Mesendoderm (in vitro differentiated cells): ENCODE measurements at regions not wholly inside any gene's neighbourhood (a gene's known extent, or its start where the extent isn't known, plus 50 kb on each side); places are given as distances from the start of the nearest gene placed in this dataset.

ENCODE experiments used
- DNase-seq: peaks from one replicate; pipeline ENCODE4 v3.0.0; 2013
- H2AK5ac ChIP-seq: 2 replicates; pipeline ENCODE4 v1.6.1; 2013; ENCODE audit warnings: low read length, inconsistent platforms
- H2BK120ac ChIP-seq: 2 replicates; pipeline ENCODE4 v1.6.1; 2013; ENCODE audit warnings: low read depth, mild to moderate bottlenecking, low read length, moderate library complexity, mixed read lengths
- H2BK15ac ChIP-seq: replicated peaks from 2 replicates; pipeline ENCODE4 v1.6.1; 2013; ENCODE audit warnings: low read depth, mild to moderate bottlenecking, moderate library complexity
- H2BK5ac ChIP-seq: 2 replicates; pipeline ENCODE4 v1.6.1; 2013; ENCODE audit warnings: low read length, inconsistent platforms
- H3K18ac ChIP-seq: 2 replicates; pipeline ENCODE4 v1.6.1; 2013; ENCODE audit warnings: mild to moderate bottlenecking, low read length, mixed read lengths
- H3K23ac ChIP-seq: one replicate; pipeline ENCODE4 v1.6.1; 2013; ENCODE audit warnings: low read length
- H3K27ac ChIP-seq: 2 replicates; pipeline ENCODE4 v1.5.1; 2013; ENCODE audit warnings: low read depth, mild to moderate bottlenecking, inconsistent platforms, low read length, moderate library complexity
- H3K27me3 ChIP-seq: 2 replicates; pipeline ENCODE4 v1.6.1; 2013; ENCODE audit warnings: low read length, control low read depth, mild to moderate bottlenecking, inconsistent platforms; ENCODE audit not compliant: insufficient read depth, poor library complexity
- H3K36me3 ChIP-seq: 2 replicates; pipeline ENCODE4 v1.6.1; 2013; ENCODE audit warnings: low read length, inconsistent platforms; ENCODE audit not compliant: control insufficient read depth, insufficient read depth
- H3K4ac ChIP-seq: one replicate; pipeline ENCODE4 v1.6.1; 2013; ENCODE audit warnings: low read depth, mild to moderate bottlenecking, low read length, moderate library complexity
- H3K4me1 ChIP-seq: 2 replicates; pipeline ENCODE4 v1.6.1; 2013; ENCODE audit warnings: low read depth, low read length, inconsistent platforms; ENCODE audit not compliant: control insufficient read depth
- H3K4me2 ChIP-seq: 2 replicates; pipeline ENCODE4 v1.6.1; 2013; ENCODE audit warnings: low read length
- H3K4me3 ChIP-seq: 2 replicates; pipeline ENCODE4 v1.5.1; 2013; ENCODE audit warnings: mild to moderate bottlenecking, low read length
- H3K56ac ChIP-seq: one replicate; pipeline ENCODE4 v1.6.1; 2013; ENCODE audit warnings: low read length
- H3K79me1 ChIP-seq: 2 replicates; pipeline ENCODE4 v1.6.1; 2013; ENCODE audit warnings: low read length, inconsistent platforms
- H3K79me2 ChIP-seq: 2 replicates; pipeline ENCODE4 v1.6.1; 2013; ENCODE audit warnings: mild to moderate bottlenecking, low read length; ENCODE audit not compliant: control insufficient read depth, insufficient read depth
- H3K9ac ChIP-seq: 2 replicates; pipeline ENCODE4 v1.6.1; 2013; ENCODE audit warnings: low read length, inconsistent platforms
- H4K5ac ChIP-seq: one replicate; pipeline ENCODE4 v1.6.1; 2013; ENCODE audit warnings: low read length
- H4K8ac ChIP-seq: one replicate; pipeline ENCODE4 v1.6.1; 2013; ENCODE audit warnings: low read depth, mild to moderate bottlenecking, control low read depth, low read length, moderate library complexity
- WGBS: extraction: QIAGEN DNeasy Blood & Tissue Kit; methylation state at CpG from one replicate; pipeline ENCODE4 v1.1.7; 2013; ENCODE audit warnings: low lambda C conversion rate, missing lambda C conversion rate; ENCODE audit not compliant: insufficient coverage; ENCODE audit errors: extremely low coverage; 5-methylcytosine and 5-hydroxymethylcytosine counted together

GRCh38 chr11:56819916-56820315 is 71.4 kb upstream of the OR9G4 start:
- H3K9ac ChIP-seq = no peak overlapping the region
- H3K27me3 ChIP-seq = no peaks in the 10 kb centered on the region
- H3K27ac ChIP-seq = no peak overlapping the region
- no peak overlapping the region for H3K4me3 ChIP-seq
- no peak overlapping the region for H4K5ac ChIP-seq
- H3K36me3 ChIP-seq = no peaks in the 10 kb centered on the region
- H3K79me1 ChIP-seq = no peaks in the 10 kb centered on the region
- no peak overlapping the region for H3K56ac ChIP-seq
- no CpG with 5 or more reads among the region's 2 CpGs for WGBS
- no peak overlapping the region for H3K18ac ChIP-seq
- H4K8ac ChIP-seq = no peak overlapping the region
- no peak overlapping the region for H3K4me2 ChIP-seq
- H2BK120ac ChIP-seq = no peak overlapping the region
- no peak overlapping the region for H2AK5ac ChIP-seq
- no peaks in the 10 kb centered on the region for H3K4me1 ChIP-seq
- H3K23ac ChIP-seq = no peak overlapping the region
- DNase-seq = no peak
- no peak overlapping the region for H2BK15ac ChIP-seq
- H3K79me2 ChIP-seq = no peaks in the 10 kb centered on the region
- H2BK5ac ChIP-seq = no peak overlapping the region
- no peak overlapping the region for H3K4ac ChIP-seq

GRCh38 chr11:56817661-56818060 is 69.2 kb upstream of the OR9G4 start:
- no peak overlapping the region for H3K27ac ChIP-seq
- no CpG with 5 or more reads among the region's 3 CpGs for WGBS
- no peaks in the 10 kb centered on the region for H3K79me1 ChIP-seq
- H3K36me3 ChIP-seq = no peaks in the 10 kb centered on the region
- no peak overlapping the region for H2BK120ac ChIP-seq
- H3K4me3 ChIP-seq = no peak overlapping the region
- H3K56ac ChIP-seq = no peak overlapping the region
- H4K8ac ChIP-seq = no peak overlapping the region
- no peaks in the 10 kb centered on the region for H3K27me3 ChIP-seq
- H3K23ac ChIP-seq = no peak overlapping the region
- no peak for DNase-seq
- H3K4me2 ChIP-seq = no peak overlapping the region
- H4K5ac ChIP-seq = no peak overlapping the region
- H3K4ac ChIP-seq = no peak overlapping the region
- H3K4me1 ChIP-seq = no peaks in the 10 kb centered on the region
- H3K79me2 ChIP-seq = no peaks in the 10 kb centered on the region
- H3K9ac ChIP-seq = no peak overlapping the region
- no peak overlapping the region for H2AK5ac ChIP-seq
- no peak overlapping the region for H2BK15ac ChIP-seq
- H3K18ac ChIP-seq = no peak overlapping the region
- H2BK5ac ChIP-seq = no peak overlapping the region

- H3K27ac ChIP-seq = no peak overlapping the region
- no peaks in the 10 kb centered on the region for H3K4me1 ChIP-seq
- H3K79me2 ChIP-seq = no peaks in the 10 kb centered on the region
- H3K4me2 ChIP-seq = no peak overlapping the region
- no peak for DNase-seq
- no peak overlapping the region for H4K5ac ChIP-seq
- no peak overlapping the region for H4K8ac ChIP-seq
- no peak overlapping the region for H3K56ac ChIP-seq
- no peak overlapping the region for H3K23ac ChIP-seq
- no peaks in the 10 kb centered on the region for H3K27me3 ChIP-seq
- WGBS = no CpG with 5 or more reads among the region's 2 CpGs
- no peak overlapping the region for H2AK5ac ChIP-seq
- H3K4ac ChIP-seq = no peak overlapping the region
- no peak overlapping the region for H2BK15ac ChIP-seq
- no peak overlapping the region for H3K18ac ChIP-seq
- no peaks in the 10 kb centered on the region for H3K79me1 ChIP-seq
- H3K9ac ChIP-seq = no peak overlapping the region
- H3K4me3 ChIP-seq = no peak overlapping the region
- no peak overlapping the region for H2BK5ac ChIP-seq
- no peaks in the 10 kb centered on the region for H3K36me3 ChIP-seq
- H2BK120ac ChIP-seq = no peak overlapping the region
Observed at GRCh38 chr11:56816259-56816658, 67.8 kb upstream of the OR9G4 start.

- Histone ChIP-seq H3K9ac (no peak overlapping the region), H3K79me2 (no peaks in the 10 kb centered on the region), H3K4me3 (no peak overlapping the region), H3K56ac (no peak overlapping the region), H3K4me2 (no peak overlapping the region), H3K36me3 (no peaks in the 10 kb centered on the region), H3K27me3 (no peaks in the 10 kb centered on the region), H2BK15ac (no peak overlapping the region), H3K23ac (no peak overlapping the region), H3K79me1 (no peaks in the 10 kb centered on the region), H3K27ac (no peak overlapping the region), H3K18ac (no peak overlapping the region), H2BK120ac (no peak overlapping the region), H3K4ac (no peak overlapping the region), H3K4me1 (no peaks in the 10 kb centered on the region), H2BK5ac (no peak overlapping the region), H4K5ac (no peak overlapping the region), H2AK5ac (no peak overlapping the region), H4K8ac (no peak overlapping the region)
- WGBS = no CpG with 5 or more reads among the region's 1 CpG
- no peak for DNase-seq
Observed at GRCh38 chr11:56808326-56808725, 59.8 kb upstream of the OR9G4 start.

- Histone ChIP-seq H2BK5ac (no peak overlapping the region), H2AK5ac (no peak overlapping the region), H3K79me2 (no peaks in the 10 kb centered on the region), H3K79me1 (no peaks in the 10 kb centered on the region), H3K9ac (no peak overlapping the region), H4K8ac (no peak overlapping the region), H4K5ac (no peak overlapping the region), H3K27me3 (no peaks in the 10 kb centered on the region), H3K27ac (no peak overlapping the region), H3K4me1 (no peaks in the 10 kb centered on the region), H3K23ac (no peak overlapping the region), H3K4me2 (no peak overlapping the region), H2BK15ac (no peak overlapping the region), H2BK120ac (no peak overlapping the region), H3K36me3 (no peaks in the 10 kb centered on the region), H3K4ac (no peak overlapping the region), H3K56ac (no peak overlapping the region), H3K4me3 (no peak overlapping the region), H3K18ac (no peak overlapping the region)
- WGBS = no CpG with 5 or more reads among the region's 4 CpGs
- no peak for DNase-seq
Observed at GRCh38 chr11:56799691-56800210, 51.3 kb upstream of the OR9G4 start.
